Iris pigment epithelial cell (primary cell): ENCODE measurements at regions not wholly inside any gene's neighbourhood (a gene's known extent, or its start where the extent isn't known, plus 50 kb on each side); places are given as distances from the start of the nearest gene placed in this dataset.
"Not testable (repeated sequence)": the region's sequence is repeated elsewhere in the genome, so short reads cannot be mapped to it uniquely, and the experiment has no call there.

Experiments
- DNase-seq: peaks from one replicate; pipeline ENCODE4 v3.0.0-alpha.2; 2011; ENCODE audit warnings: low read depth

GRCh38 chr17:69672924-69673323 is 258.4 kb downstream of the MAP2K6 start:
- DNase-seq = peak; percentile 89

GRCh38 chr17:69677130-69677529 is 262.6 kb downstream of the MAP2K6 start:
- DNase-seq = peak; percentile 61

GRCh38 chr17:69678206-69678605 is 263.7 kb downstream of the MAP2K6 start:
- peak; percentile 12 for DNase-seq

- no peak for DNase-seq
Observed at GRCh38 chr17:69679829-69680228, 265.3 kb downstream of the MAP2K6 start.

GRCh38 chr17:69684251-69684650 is 269.8 kb downstream of the MAP2K6 start:
- DNase-seq = no peak

GRCh38 chr17:69685150-69685549 is 270.7 kb downstream of the MAP2K6 start:
- DNase-seq = peak; percentile 24

GRCh38 chr17:69690531-69690930 is 276.0 kb downstream of the MAP2K6 start:
- no peak for DNase-seq

GRCh38 chr17:69692171-69692570 is 277.7 kb downstream of the MAP2K6 start:
- no peak for DNase-seq

GRCh38 chr17:69695646-69696045 is 281.1 kb downstream of the MAP2K6 start:
- no peak for DNase-seq

GRCh38 chr17:69696650-69697049 is 282.2 kb downstream of the MAP2K6 start:
- no peak for DNase-seq

GRCh38 chr17:69698352-69698751 is 283.9 kb downstream of the MAP2K6 start:
- DNase-seq = not testable (repeated sequence)

GRCh38 chr17:69702078-69702477 is 287.6 kb downstream of the MAP2K6 start:
- DNase-seq = no peak

- DNase-seq = no peak
Observed at GRCh38 chr17:69703751-69704150, 289.3 kb downstream of the MAP2K6 start.

GRCh38 chr17:69704935-69705334 is 290.4 kb downstream of the MAP2K6 start:
- DNase-seq = no peak

GRCh38 chr17:69706127-69706526 is 291.6 kb downstream of the MAP2K6 start:
- DNase-seq = no peak

- DNase-seq = no peak
Observed at GRCh38 chr17:69709441-69709840, 294.9 kb downstream of the MAP2K6 start.

GRCh38 chr17:69710926-69711325 is 296.4 kb downstream of the MAP2K6 start:
- DNase-seq = no peak

- DNase-seq = no peak
Observed at GRCh38 chr17:69711541-69711940, 297.0 kb downstream of the MAP2K6 start.

GRCh38 chr17:69712801-69713311 is 298.4 kb downstream of the MAP2K6 start:
- no peak for DNase-seq

GRCh38 chr17:69713815-69714214 is 299.3 kb downstream of the MAP2K6 start:
- no peak for DNase-seq

- peak; percentile 24 for DNase-seq
Observed at GRCh38 chr17:69714669-69715068, 300.2 kb downstream of the MAP2K6 start.

GRCh38 chr17:69715656-69716055 is 301.2 kb downstream of the MAP2K6 start:
- DNase-seq = no peak

GRCh38 chr17:69716556-69716955 is 302.1 kb downstream of the MAP2K6 start:
- DNase-seq = no peak

GRCh38 chr17:69717214-69717613 is 302.7 kb downstream of the MAP2K6 start:
- no peak for DNase-seq

GRCh38 chr17:69717819-69718218 is 303.3 kb downstream of the MAP2K6 start:
- no peak for DNase-seq
